SU-DHL-6 (cell line): ENCODE measurements at regions not wholly inside any gene's neighbourhood (a gene's known extent, or its start where the extent isn't known, plus 50 kb on each side); places are given as distances from the start of the nearest gene placed in this dataset.

Source experiments
- CTCF ChIP-seq: fragments of 200-600 bp; sonication (generic); IDR thresholded peaks from one replicate; pipeline ENCODE4 v1.5.1; 2017; ENCODE audit warnings: antibody characterized with exemption, mild to moderate bottlenecking, low read length, moderate library complexity; ENCODE audit not compliant: insufficient read depth, poor library complexity, severe bottlenecking
- EZH2phosphoT487 ChIP-seq: fragments of 200-600 bp; sonication (generic), shearing (Covaris generic); conservative IDR thresholded peaks from 2 replicates; pipeline ENCODE4 v1.6.1; 2018; ENCODE audit warnings: mild to moderate bottlenecking, antibody characterized with exemption, low read length, moderate library complexity, mixed read lengths

GRCh38 chr15:81930582-81931369, 115.0 kb downstream of the MEX3B start:
- TF ChIP-seq CTCF (no peak), EZH2phosphoT487 (no peak)
